ENCODE measurements at regions not wholly inside any gene's neighbourhood (a gene's known extent, or its start where the extent isn't known, plus 50 kb on each side); places are given as distances from the start of the nearest gene placed in this dataset.
A peak's percentile ranks its signal among the peaks of the same experiment; 100 is the strongest.
"Not testable (repeated sequence)": the region's sequence is repeated elsewhere in the genome, so short reads cannot be mapped to it uniquely, and the experiment has no call there.

DNA sequence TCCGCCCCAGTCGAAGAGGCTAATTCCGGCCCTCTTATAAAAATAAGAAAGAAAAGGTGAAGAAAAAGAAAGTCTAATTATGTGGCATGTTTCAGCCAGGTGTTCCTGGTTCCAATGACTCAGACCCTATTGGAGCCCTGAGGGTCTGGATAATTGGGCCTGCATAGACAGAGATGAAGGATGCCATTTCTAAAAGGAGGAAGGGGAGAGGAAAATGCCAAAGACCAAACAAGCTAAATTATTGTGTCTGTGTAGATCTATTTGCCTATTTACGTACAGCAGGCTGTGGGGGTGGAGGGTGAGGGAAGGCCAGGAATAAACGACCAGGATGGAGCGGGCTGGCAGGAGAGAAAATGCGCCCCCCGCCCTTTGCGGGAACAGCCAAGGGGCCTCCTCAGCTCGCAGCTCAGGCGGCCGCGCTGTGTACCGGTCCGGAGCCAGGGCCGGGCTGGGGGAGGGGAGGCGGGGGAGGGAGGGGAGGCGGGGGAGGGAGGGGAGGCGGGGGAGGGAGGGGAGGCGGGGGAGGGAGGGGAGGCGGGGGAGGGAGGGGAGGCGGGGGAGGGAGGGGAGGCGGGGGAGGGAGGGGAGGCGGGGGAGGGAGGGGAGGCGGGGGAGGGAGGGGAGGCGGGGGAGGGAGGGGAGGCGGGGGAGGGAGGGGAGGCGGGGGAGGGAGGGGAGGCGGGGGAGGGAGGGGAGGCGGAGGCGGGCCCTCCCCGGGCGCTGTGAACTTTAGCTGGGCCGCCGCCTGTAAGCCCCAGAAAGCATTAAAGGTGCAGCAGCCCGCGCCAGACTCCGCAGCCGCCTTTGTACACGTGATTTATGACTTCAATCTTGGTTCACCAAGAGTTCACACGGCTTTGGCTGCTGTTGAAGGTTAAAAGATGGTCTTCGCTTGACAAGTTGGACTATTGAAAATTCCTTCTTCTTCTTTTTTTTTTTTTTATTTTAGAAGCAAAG, 113.0 kb upstream of the FOXD4L5 start:
- not testable (repeated sequence) for DNase-seq (ENCODE audit: low read depth in 4 of 4, low spot score in 3 of 4)

DNA sequence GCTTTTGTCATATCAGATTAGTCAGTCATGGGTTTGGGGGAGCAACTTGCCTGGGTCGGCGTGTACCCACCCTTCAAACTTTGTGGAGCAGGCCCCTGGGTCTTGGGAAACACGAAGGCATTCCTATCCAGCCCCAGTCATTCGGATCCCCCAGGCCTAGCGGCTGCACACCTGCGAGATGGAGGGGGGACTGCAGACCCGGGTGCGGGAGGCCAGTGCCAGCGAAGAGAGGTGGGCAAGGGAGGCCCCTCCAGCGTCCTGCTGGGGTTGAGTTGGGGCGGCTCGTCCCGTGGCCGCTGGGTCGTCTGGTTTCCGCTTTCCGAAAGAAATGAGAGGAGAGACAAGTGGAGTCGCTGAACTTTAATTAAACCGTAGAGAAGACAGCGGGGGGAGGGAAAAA, 112.2 kb upstream of the FOXD4L5 start:
- not testable (repeated sequence) for DNase-seq (ENCODE audit: low read depth in 4 of 4, low spot score in 3 of 4)

DNA sequence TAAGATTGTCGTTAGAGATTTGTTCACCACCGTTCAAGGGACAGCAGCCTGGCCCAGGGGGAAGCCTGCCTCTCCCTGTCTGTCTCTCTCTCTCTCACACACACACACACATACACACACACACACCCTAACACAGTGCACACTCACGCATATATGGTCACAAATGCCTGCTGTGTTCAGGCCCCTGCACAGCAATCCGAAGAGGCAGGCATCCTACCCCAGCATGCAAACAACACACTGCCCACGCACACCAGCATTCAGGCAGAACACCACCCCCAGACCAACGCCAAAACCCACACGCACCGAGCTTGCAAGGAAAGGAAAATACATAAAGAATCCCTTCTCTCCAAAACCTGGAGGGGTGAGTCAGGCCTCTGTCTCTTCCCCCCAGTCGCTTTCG, 111.6 kb upstream of the FOXD4L5 start:
- DNase-seq (ENCODE audit: low read depth in 4 of 4, low spot score in 3 of 4): not testable (repeated sequence)

DNA sequence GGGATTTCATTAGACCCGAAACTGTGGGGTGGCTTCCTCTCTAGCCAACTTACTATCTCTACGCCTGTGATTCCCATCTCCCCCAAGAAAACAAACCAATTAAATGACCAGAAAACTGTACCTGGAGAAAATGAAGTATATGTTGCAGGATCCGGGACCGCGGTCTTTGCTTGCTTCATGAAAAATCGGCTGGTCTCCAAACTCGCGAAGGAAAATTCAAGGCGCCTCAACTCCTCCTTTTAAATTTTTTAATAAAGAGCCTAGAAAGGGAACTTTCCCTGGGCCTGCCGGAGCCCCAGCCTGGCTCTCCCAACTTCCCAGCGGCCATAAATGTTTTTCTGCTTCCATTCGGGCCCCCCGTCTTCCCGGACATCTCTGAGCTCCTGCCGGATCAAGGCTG, 110.8 kb upstream of the FOXD4L5 start:
- not testable (repeated sequence) for DNase-seq (ENCODE audit: low read depth in 4 of 4, low spot score in 3 of 4)

DNA sequence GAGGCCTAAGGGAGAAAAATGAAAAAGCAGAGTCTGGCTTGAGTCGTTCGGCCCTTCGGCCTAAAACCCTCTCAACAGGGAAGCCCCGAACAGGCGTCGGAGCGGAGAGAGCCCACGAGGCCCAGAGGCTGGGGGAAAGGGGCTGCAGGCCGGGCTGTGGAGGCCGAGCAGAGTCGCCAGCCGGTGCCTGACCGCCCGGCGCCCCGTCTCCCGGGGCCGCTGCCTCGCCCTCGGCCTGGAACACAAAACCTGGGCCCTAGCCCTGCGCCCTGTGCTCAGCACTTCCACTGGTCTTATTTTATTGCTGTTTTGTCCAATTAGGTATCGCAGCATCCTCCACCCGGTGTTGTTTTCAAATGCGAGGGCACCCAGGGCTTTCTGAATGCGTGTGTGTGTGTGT, 110.1 kb upstream of the FOXD4L5 start:
- DNase-seq (ENCODE audit: low read depth in 4 of 4, low spot score in 3 of 4): not testable (repeated sequence)

DNA sequence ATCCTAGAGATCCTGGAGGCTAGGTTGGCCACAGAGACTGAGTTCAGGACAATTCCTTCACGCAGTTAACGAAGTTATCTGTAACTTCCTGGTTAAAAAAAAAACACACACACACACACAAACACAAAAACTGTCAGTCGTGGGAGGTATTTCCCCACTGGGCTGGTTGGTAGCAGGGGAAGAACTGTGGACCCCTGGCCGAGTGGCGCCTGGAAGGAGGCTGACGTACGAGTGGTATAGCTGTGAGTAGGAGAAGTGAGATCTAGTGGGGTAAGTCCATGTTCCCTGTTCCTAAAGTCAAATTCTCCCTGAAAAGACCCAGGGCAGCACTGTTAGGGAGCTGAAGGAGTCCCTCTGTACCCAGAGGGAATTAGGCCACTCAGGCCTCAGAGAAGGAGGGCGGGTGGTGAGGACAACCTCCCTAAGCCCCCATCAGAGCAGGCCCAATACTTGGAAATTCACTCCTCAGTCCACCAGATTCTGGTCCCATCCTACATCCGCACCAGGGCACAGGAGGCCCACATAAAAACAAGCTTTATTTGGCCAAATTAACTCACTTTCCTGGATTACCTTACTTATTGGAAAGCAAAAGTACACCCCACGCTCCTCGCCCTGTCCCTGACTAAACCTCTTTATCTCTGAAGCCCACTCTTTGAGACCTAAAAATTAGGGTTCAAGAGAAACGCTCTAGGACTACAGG, 108.3 kb upstream of the FOXD4L5 start:
- not testable (repeated sequence) for DNase-seq (ENCODE audit: low read depth in 4 of 4, low spot score in 3 of 4)

DNA sequence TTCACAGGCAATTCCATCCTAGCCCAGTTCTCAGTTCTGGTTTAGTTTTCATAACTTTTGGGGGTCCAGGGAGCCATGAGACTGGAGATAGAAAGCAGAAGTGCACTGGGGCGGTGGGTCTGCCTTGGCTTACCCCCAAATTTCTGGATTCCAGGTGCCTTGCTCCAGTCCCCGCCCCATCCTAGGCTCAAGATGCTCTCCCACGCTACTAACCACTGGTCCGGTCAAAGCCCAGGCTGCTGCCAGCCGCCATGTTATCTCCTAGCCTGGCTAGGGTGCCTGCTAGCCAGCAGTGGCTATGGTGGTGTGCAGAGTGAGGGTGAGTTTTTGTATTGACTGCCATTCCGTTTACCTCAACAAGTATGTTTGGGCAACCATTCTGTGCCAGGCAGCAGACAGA, 107.6 kb upstream of the FOXD4L5 start:
- not testable (repeated sequence) for DNase-seq (ENCODE audit: low read depth in 4 of 4, low spot score in 3 of 4)

DNA sequence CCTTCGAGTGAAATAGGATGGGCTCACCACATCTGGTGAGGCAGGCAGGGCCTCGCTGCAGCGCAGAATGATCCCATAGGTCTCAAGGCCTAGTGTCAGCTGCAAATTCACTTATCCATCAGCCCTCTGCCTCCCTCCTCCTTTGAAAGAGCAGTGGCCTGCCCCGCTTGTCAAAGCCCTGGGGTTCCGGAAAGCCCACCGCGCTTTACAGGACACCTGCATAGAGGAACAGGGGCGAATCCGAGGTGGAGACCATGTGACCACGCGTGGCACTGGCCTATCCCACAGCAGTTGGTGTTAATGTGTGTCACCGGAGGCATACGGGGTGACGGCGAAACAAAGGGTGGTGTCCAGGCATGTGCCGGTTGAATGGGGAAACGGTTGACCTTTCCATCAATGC, 104.7 kb upstream of the FOXD4L5 start:
- not testable (repeated sequence) for DNase-seq (ENCODE audit: low read depth in 4 of 4, low spot score in 3 of 4)

DNA sequence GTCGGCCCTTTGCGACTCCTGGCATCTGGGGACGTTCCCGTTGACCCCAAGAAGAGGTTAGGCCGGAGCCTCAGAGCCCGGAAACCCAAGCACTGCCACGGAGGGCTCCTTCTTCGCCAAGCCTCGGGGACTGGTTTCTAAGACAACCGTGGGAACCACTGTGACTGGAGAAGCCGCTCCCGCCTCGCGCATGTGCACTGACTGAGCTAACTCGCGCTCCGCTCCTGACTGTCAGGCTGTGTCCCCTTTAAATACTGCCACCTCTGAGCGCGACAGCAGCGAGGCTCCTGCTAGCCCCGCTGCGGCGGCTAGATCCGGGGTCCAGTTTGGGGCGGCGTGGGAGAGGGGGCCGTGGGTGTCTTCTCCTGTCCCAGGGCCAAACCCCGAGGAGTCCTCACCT, 104.2 kb upstream of the FOXD4L5 start:
- DNase-seq (ENCODE audit: low read depth in 4 of 4, low spot score in 3 of 4): not testable (repeated sequence)

DNA sequence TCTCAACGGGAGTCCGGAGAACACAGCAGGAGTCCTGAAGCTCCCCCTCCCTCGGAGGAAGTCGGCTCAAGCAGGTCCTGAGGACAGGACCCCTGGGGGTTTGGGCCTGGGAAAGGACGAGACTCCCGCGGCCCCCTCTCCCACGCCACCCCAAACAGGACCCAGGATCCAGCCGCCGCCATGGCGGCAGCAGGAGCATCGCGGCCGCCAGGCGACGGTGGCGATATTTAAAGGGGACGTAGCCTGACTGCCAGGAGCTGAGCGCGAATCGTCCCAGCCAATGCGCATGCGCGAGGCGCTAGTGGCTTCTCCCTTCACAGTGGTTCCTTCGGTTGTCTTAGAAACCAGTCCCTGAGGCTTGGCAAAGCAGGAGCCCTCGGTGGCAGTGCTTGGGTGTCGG, 101.7 kb upstream of the FOXD4L5 start:
- DNase-seq (ENCODE audit: low read depth in 4 of 4, low spot score in 3 of 4): peak; percentile 65 to 73 (median 69)

DNA sequence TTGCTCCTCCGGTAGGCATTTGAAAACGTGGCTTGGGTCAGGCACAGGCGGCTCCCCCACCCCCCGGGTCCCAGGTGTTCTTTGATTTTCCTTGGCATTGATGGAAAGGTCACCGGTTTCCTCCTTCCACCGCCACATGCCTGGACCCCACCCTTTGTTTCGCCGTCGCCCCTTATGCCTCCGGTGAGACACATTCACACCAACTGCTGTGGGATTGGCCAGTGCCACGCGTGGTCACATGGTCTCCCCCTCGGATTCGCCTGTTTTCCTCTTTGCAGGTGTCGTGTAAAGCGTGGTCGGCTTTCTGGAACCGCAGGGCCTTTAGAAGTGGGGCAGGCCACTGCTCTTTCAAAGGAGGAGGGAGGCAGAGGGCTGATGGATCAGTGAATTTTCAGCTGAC, 101.2 kb upstream of the FOXD4L5 start:
- DNase-seq (ENCODE audit: low read depth in 4 of 4, low spot score in 3 of 4): not testable (repeated sequence)

DNA sequence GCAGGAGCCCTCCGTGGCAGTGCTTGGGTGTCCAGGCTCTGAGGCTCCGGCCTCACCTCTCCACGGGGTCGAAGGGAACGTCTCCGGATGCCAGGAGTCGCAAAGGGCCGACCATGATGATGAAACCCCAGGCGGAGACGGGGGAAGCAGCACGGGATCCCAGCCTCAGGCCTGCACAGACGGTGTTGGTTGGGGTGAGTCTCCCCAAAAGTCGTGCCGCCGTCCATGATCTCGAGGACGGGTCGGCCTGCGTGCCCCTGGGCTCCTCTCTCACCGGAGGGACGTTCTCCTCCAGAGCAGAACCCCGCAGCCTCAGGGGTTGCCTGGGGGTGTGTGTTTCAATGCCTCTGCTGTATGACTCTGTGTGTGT, 100.6 kb upstream of the FOXD4L5 start:
- not testable (repeated sequence) for DNase-seq (ENCODE audit: low read depth in 4 of 4, low spot score in 3 of 4)

DNA sequence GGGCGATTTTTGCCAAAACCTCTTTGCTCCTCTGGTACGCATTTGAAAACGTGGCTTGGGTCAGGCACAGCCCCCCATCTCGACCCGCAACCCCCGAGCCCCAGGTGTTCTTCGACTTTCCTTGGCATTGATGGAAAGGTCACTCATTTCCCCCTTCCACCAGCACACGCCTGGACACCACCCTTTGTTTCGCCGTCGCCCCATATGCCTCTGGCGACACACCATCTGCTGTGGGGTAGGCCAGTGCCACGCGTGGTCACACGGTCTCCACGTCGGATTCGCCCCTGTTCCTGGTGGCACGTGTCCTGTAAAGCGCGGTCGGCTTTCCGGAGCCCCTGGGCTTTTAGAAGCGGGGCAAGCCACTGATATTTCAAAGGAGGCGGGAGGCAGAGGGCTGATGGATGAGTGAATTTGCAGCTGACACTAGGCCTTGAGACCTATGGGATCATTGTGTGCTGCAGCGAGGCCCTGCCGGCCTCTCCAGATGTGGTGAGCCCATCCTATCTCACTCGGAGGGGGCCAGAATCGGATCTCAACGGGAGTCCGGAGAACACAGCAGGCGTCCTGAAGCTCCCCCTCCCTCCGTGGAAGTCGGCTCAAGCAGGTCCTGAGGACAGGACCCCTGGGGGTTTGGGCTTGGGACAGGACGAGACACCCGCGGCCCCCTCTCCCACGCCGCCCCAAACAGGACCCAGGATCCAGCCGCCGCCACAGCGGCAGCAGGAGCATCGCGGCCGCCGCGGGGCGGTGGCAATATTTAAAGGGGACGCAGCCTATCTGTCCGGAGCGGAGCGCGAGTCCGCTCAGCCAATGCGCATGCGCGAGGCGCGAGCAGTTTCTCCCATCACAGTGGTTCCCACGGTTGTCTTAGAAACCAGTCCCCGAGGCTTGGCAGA, 100.0 kb upstream of the FOXD4L5 start:
- not testable (repeated sequence) for DNase-seq (ENCODE audit: low read depth in 4 of 4, low spot score in 3 of 4)

DNA sequence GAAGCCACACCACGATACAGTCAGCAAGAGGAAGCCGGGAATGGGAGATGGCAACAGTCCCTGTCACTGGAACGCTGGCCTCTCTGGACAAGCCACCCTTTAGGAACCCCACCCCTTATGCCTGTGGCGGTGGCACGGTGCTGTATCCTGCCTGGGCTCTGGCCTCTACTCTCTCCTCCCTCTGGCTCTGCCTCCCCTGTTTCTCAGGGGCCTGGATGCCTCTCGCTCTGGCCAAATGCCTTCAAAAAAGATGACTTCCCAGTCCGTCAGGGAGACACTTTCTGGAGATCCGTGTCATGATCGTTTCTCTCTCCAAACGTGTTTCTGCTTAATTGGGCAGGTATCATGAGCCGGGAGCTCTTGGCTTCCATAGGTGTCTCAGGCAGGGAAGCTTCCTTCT, 99.1 kb upstream of the FOXD4L5 start:
- DNase-seq (ENCODE audit: low read depth in 4 of 4, low spot score in 3 of 4): not testable (repeated sequence)

DNA sequence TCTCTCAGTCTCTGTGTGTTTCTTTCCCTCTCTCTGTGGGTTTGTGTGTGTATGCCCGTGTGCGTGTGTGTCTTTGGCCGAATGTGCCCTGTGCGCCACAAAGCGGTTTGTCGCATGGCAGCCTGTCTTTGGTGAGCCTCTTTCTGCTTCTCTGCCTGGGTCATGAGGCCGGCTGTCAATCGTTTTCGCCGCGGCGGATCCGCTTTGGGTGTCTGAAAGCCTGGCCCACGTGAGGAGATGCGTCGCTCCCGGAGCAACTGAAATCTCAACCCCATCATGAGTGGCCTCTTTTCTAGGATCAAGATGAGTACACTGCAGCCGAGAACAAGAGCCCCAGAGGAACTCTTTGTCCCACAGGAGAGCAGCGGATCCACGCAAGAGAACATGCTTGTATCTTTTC, 98.6 kb upstream of the FOXD4L5 start:
- DNase-seq (ENCODE audit: low read depth in 4 of 4, low spot score in 3 of 4): not testable (repeated sequence)

DNA sequence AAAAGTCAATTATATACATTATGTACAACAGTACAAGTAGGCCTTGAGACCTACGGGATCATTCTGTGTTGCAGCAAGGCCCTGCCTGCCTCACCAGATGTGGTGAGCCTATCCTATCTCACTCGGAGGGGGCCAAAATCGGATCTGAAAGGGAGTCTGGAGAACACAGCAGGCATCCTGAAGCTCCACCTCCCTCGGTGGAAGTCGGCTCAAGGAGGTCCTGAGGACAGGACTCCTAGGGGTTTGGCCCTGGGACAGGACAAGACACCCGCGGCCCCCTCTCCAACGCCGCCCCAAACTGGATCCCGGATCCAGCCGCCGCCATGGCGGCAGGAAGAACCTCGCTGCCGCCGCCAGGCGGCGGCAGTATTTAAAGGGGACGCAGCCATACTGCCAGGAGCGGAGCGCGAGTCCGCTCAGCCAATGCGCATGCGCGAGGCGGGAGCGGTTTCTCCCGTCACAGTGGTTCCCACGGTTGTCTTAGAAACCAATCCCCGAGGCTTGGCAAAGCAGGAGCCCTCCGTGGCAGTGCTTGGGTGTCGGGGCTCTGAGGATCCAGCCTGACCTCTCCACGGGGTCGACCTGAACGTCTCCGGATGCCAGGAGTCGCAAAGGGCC, 97.8 kb upstream of the FOXD4L5 start:
- not testable (repeated sequence) for DNase-seq (ENCODE audit: low read depth in 4 of 4, low spot score in 3 of 4)
